ENCODE measurements at regions not wholly inside any gene's neighbourhood (a gene's known extent, or its start where the extent isn't known, plus 50 kb on each side); places are given as distances from the start of the nearest gene placed in this dataset.

- no peak for TF ChIP-seq CTCF (IDR thresholded peaks at IDR 0.05; ENCODE audit: low read length)
- TF ChIP-seq EZH2phosphoT487 (IDR thresholded peaks at IDR 0.05; ENCODE audit: low read length) = no peak
- TF ChIP-seq EZH2 (optimal IDR thresholded peaks at IDR 0.05; ENCODE audit: low read depth, low read length) = no peak
Observed at GRCh38 chr5:82753374-82753773, 323.8 kb downstream of the TMEM167A start.

Measured in MM.1S (cell line).